ENCODE measurements at regions not wholly inside any gene's neighbourhood (a gene's known extent, or its start where the extent isn't known, plus 50 kb on each side); places are given as distances from the start of the nearest gene placed in this dataset.

GRCh38 chr18:22486667-22487066 is 69.0 kb upstream of the CTAGE1 start:
- TF ChIP-seq POLR2A (IDR thresholded peaks at IDR 0.05; ENCODE audit: low read length), result no peak
- no peak for TF ChIP-seq GATA1 (IDR thresholded peaks at IDR 0.05; ENCODE audit: low read depth, low read length)

Data from erythroblast (primary cell).